ENCODE measurements at regions not wholly inside any gene's neighbourhood (a gene's known extent, or its start where the extent isn't known, plus 50 kb on each side); places are given as distances from the start of the nearest gene placed in this dataset.

DNA sequence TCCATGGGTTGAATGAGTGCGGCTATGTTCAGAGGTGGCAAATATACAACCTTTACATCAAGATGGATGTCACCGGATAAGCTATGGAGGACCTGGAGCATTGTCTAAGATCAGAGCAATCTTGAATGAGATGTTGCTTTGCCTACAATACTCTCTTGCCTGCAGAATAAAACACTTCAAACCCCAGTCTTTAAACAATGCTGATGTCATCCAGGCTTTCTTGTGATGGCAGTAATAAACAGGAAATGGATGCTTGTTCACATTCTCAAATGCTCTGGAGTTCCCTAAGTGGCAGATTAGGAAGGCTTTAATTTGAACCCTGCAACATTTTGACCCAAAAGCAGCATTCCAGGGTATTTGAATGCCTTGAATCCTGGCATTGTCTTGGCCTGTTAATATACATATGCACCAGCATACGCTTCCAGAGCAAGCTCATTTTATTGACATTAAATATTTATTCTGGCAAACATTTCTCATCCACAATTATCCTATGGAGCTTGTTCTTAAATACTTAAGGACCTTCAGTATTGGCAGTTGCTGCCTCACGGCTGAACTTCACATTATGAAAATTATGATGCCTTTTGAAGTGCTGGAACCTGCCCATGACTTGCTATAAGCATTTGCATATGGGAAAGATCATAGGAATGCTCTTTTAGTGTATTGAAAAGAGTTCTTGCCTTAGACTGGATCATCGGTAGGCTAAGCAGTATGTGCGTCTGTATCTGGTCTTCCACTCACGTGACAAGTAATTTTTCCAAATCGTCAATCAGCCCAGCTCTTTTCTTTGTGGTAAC lies 422.7 kb downstream of the SIPA1L2 start:
- H3K56ac ChIP-seq (replicated peaks; ENCODE audit: insufficient read length, low read depth, low read length), result no peak overlapping the region
- no peaks in the 10 kb centered on the region for H3K23me2 ChIP-seq (ENCODE audit: low read depth, low read length)
- H2AK5ac ChIP-seq (ENCODE audit: low read depth, low read length), result no peak overlapping the region
- H2BK15ac ChIP-seq (ENCODE audit: low read length), result no peak overlapping the region
- H4K20me1 ChIP-seq (replicated peaks in 1 of 2; ENCODE audit: control insufficient read depth in 1 of 2, insufficient read depth in 2 of 2, low read length in 2 of 2), result peaks cover 0 to 1% of the 10 kb centered on the region in 2 experiments
- H3K4ac ChIP-seq (replicated peaks; ENCODE audit: insufficient read length, low read depth, low read length), result no peak overlapping the region
- H4K8ac ChIP-seq (ENCODE audit: extremely low read depth, insufficient read depth, low read length), result no peak overlapping the region
- no peak for DNase-seq (ENCODE audit: low read depth in 1 of 2, low spot score in 2 of 2)
- ChIA-PET POLR2A (ENCODE audit: partially characterized antibody) (interaction anchor here (0.5 kb wide), 1 partner anchor 57 kb away, joined by 4 read pairs; no protein-coding TSS in a partner anchor), CTCF (ENCODE audit: partially characterized antibody) (interaction anchor here (2.0 kb wide), 1 partner anchor 23 kb away, joined by 5 read pairs; no protein-coding TSS in a partner anchor)
- no peak overlapping the region for H2AFZ ChIP-seq (ENCODE audit: low read length)
- no peaks in the 10 kb centered on the region for H3K36me3 ChIP-seq (ENCODE audit: control insufficient read depth in 2 of 4, insufficient read depth in 4 of 4, low read length in 3 of 4)
- H3K4me3 ChIP-seq (ENCODE audit: extremely low read depth in 1 of 4, insufficient read depth in 2 of 4, low read depth in 3 of 4, low read length in 4 of 4), result no peak overlapping the region
- H3K27ac ChIP-seq (ENCODE audit: low read depth, low read length), result no peak overlapping the region
- no peak overlapping the region for H3K4me2 ChIP-seq (ENCODE audit: insufficient read depth in 1 of 2, low read depth in 2 of 2, low read length in 2 of 2)
- no peak overlapping the region for H3K18ac ChIP-seq (ENCODE audit: extremely low read depth, low read length)
- no peak overlapping the region for H2BK120ac ChIP-seq (replicated peaks; ENCODE audit: low read depth, low read length)
- H2BK12ac ChIP-seq (ENCODE audit: low read depth, low read length), result no peak overlapping the region
- H2BK5ac ChIP-seq (ENCODE audit: low read depth, low read length), result no peak overlapping the region
- no peaks in the 10 kb centered on the region for H3K79me1 ChIP-seq (ENCODE audit: low read depth, low read length)
- H3K9ac ChIP-seq (replicated peaks in 1 of 4; ENCODE audit: extremely low read depth in 1 of 4, low read depth in 3 of 4, low read length in 3 of 4), result no peak overlapping the region
- no peak overlapping the region for H4K91ac ChIP-seq (replicated peaks; ENCODE audit: insufficient read length, low read length)
- TF ChIP-seq SP2 (IDR thresholded peaks at IDR 0.05; ENCODE audit: low read length) (no peak), CHD1 (IDR thresholded peaks at IDR 0.05; ENCODE audit: low read depth, low read length) (no peak), CBX8 (IDR thresholded peaks at IDR 0.05; ENCODE audit: borderline replicate concordance, low read depth, low read length) (no peak), SRF (IDR thresholded peaks at IDR 0.05; ENCODE audit: low read depth, low read length) (no peak), JUN (IDR thresholded peaks at IDR 0.05; ENCODE audit: low read depth, low read length) (no peak), SAP30 (IDR thresholded peaks at IDR 0.05; ENCODE audit: insufficient read depth, insufficient replicate concordance, low read length) (no peak), RFX5 (IDR thresholded peaks at IDR 0.05; ENCODE audit: borderline replicate concordance, low read depth, low read length) (no peak)
- TF ChIP-seq, protein P1, sequence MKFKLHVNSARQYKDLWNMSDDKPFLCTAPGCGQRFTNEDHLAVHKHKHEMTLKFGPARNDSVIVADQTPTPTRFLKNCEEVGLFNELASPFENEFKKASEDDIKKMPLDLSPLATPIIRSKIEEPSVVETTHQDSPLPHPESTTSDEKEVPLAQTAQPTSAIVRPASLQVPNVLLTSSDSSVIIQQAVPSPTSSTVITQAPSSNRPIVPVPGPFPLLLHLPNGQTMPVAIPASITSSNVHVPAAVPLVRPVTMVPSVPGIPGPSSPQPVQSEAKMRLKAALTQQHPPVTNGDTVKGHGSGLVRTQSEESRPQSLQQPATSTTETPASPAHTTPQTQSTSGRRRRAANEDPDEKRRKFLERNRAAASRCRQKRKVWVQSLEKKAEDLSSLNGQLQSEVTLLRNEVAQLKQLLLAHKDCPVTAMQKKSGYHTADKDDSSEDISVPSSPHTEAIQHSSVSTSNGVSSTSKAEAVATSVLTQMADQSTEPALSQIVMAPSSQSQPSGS (IDR thresholded peaks at IDR 0.05; ENCODE audit: low read length), result no peak
- no peak overlapping the region for H2BK20ac ChIP-seq (ENCODE audit: low read length)
- H3K4me1 ChIP-seq (replicated peaks in 1 of 4; ENCODE audit: control insufficient read depth in 3 of 4, insufficient read depth in 4 of 4, low read length in 3 of 4), result peaks cover 0 to 6% (median 0%) of the 10 kb centered on the region in 4 experiments; a peak in 1 of 7 replicates
- no peak overlapping the region for H4K5ac ChIP-seq (ENCODE audit: insufficient read length, low read depth, low read length)
- H3K14ac ChIP-seq (ENCODE audit: insufficient read length), result no peak overlapping the region
- peaks cover 0 to 2% of the 10 kb centered on the region in 2 experiments; a peak in 1 of 4 replicates for H3K9me3 ChIP-seq (ENCODE audit: insufficient read depth in 2 of 2, low read depth in 1 of 2, low read length in 1 of 2)
- no peaks in the 10 kb centered on the region for H3K27me3 ChIP-seq (replicated peaks in 1 of 4; ENCODE audit: control insufficient read depth in 3 of 4, extremely low read depth in 1 of 4, insufficient read depth in 3 of 4, low read length in 3 of 4)
- no peaks in the 10 kb centered on the region for H3K79me2 ChIP-seq (ENCODE audit: control insufficient read depth in 1 of 2, insufficient read depth in 2 of 2, low read length in 2 of 2)
- H3K23ac ChIP-seq (ENCODE audit: insufficient read length), result no peak overlapping the region
- FAIRE-seq, result no peak
- 93% methylated on average over 8 of the region's 8 CpGs; no CpG with 5 or more reads in 1 of the 2 experiments for WGBS, 2 experiments (ENCODE audit: extremely low coverage in 1 of 2, insufficient coverage in 1 of 2, insufficient read length in 1 of 2, insufficient replicate concordance in 2 of 2, low coverage in 1 of 2, low lambda C conversion rate in 2 of 2, missing lambda C conversion rate in 1 of 2)

Data from H1 (cell line).